ENCODE measurements at regions not wholly inside any gene's neighbourhood (a gene's known extent, or its start where the extent isn't known, plus 50 kb on each side); places are given as distances from the start of the nearest gene placed in this dataset.

DNA sequence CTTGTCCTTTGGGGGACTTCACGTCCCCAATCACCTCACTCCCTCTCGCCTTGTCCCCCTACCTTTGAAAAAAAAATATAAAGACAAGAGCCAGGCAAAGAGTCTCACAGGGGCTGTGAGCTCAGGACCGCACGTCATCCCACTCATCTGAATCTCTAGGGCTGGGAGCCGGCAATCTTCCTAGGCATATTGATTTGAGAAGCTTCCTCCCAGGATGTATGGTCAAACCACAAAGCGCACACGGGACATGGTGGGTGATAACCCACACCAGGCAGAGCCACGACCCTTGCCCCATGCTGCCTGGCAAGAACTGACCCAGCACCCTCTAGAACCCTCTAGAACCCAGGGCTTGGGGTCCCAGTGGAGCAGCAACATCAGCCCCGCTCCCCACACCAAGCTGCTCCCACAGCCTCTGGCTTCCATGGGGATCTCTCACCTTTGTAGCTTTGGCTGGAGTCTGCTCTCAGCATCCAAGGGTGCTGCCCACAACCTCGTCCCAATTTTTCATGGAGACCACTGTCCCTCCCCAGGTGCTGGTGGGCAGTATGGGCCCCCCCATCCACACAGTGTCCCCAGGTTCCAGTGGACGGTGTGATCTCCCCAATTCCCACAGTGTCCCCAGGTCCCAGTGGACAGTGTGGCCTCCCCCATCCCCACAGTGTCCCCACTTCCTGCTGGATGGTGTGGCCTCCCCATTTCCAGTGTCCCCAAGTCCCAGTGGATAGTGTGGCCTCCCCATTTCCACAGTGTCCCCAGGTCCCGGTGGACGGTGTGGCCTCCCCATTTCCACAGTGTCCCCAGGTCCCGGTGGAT is 85.2 kb upstream of the FGF3 start:
- TF ChIP-seq, protein P1, sequence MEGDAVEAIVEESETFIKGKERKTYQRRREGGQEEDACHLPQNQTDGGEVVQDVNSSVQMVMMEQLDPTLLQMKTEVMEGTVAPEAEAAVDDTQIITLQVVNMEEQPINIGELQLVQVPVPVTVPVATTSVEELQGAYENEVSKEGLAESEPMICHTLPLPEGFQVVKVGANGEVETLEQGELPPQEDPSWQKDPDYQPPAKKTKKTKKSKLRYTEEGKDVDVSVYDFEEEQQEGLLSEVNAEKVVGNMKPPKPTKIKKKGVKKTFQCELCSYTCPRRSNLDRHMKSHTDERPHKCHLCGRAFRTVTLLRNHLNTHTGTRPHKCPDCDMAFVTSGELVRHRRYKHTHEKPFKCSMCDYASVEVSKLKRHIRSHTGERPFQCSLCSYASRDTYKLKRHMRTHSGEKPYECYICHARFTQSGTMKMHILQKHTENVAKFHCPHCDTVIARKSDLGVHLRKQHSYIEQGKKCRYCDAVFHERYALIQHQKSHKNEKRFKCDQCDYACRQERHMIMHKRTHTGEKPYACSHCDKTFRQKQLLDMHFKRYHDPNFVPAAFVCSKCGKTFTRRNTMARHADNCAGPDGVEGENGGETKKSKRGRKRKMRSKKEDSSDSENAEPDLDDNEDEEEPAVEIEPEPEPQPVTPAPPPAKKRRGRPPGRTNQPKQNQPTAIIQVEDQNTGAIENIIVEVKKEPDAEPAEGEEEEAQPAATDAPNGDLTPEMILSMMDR (IDR thresholded peaks at IDR 0.05 in 4 of 5, conservative IDR thresholded peaks at IDR 0.05 in 1 of 5), result no peak
- no peak for TF ChIP-seq POLR2A (IDR thresholded peaks at IDR 0.05)
